KOPT-K1 (cell line): ENCODE measurements at regions not wholly inside any gene's neighbourhood (a gene's known extent, or its start where the extent isn't known, plus 50 kb on each side); places are given as distances from the start of the nearest gene placed in this dataset.

Experiments
- H3K27ac ChIP-seq: fragments of 200-600 bp; sonication (generic); 2 replicates; pipeline ENCODE4 v1.5.1; 2016; ENCODE audit warnings: antibody characterized with exemption, mild to moderate bottlenecking, low read depth, low read length; ENCODE audit not compliant: poor library complexity, severe bottlenecking
- H3K36me3 ChIP-seq: fragments of 200-600 bp; sonication (generic); 2 replicates; pipeline ENCODE4 v1.5.1; 2017; ENCODE audit warnings: antibody characterized with exemption, mild to moderate bottlenecking, low read length, moderate library complexity; ENCODE audit not compliant: insufficient read depth
- H3K9me3 ChIP-seq: fragments of 200-600 bp; sonication (generic); 2 replicates; pipeline ENCODE4 v1.5.1; 2017; ENCODE audit warnings: antibody characterized with exemption, low read length, mild to moderate bottlenecking; ENCODE audit not compliant: insufficient read depth, poor library complexity, severe bottlenecking

DNA sequence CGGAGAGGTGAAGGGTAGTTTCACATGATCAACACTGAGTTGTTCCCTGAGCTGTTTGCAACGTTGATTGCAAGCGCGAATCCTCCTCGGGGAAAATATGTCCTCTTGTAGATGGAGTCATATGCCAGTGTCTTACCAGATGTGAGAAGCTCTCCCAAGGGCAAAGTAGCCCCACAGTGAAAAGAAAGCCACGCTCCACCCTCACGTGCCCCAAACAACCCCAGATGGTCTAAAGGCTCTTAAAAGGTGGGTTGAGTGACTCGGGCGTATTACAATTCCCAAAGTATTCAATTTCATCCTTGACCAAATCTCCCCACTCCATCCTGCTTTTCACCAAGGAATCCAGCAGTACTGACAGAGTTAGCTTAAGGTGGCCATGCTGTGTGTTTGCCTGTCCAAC is 332.1 kb upstream of the SOX11 start:
- H3K9me3 ChIP-seq = no peaks in the 10 kb centered on the region
- H3K27ac ChIP-seq = no peak overlapping the region
- H3K36me3 ChIP-seq = no peaks in the 10 kb centered on the region

DNA sequence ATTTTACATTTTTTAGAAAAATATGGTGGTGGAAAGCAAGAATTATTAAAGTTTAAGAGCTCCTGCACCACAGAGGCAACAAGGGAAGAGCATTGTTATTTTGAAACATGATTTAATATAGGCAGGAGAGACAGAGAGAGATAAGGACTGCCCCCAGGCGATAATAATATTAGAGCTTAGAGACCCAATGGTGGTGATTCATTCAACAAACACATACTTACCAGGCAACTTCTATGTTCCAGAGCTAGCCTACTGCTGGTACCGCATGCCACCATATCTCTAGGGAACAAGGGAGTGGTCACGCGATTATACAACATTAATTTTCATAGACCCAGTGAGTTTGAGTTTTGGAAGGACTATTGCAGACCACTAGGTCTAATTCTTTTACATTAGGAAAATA is 327.8 kb upstream of the SOX11 start:
- no peak overlapping the region for H3K27ac ChIP-seq
- H3K36me3 ChIP-seq = no peaks in the 10 kb centered on the region
- H3K9me3 ChIP-seq = no peaks in the 10 kb centered on the region

DNA sequence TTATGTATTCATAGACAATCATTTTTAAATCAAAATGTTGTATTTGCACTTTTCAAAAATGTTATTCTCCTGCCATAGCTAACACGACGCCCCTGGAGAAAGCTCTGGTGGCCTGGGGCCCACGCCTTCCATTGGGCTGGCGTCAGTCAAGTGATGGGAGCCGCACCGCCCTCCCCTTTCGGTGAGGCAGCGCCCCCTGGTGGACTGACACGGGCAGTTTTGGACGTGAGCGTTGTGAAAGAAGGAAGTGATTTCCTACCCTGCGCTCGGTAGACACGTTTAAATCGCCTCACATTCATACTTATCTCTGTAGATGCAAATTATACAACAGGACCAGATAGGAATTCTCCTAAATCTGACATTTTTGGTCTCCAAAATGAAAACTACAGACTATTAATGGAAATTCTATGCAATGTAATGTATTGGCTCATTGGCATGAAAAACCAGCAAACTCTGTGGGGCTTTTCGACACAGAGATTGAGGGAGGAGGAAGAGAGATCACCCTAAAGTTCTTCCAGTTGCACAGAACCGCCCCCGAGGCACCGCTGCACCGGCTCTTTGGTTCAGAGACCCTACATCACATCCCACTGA is 326.2 kb upstream of the SOX11 start:
- H3K9me3 ChIP-seq = no peaks in the 10 kb centered on the region
- no peak overlapping the region for H3K27ac ChIP-seq

DNA sequence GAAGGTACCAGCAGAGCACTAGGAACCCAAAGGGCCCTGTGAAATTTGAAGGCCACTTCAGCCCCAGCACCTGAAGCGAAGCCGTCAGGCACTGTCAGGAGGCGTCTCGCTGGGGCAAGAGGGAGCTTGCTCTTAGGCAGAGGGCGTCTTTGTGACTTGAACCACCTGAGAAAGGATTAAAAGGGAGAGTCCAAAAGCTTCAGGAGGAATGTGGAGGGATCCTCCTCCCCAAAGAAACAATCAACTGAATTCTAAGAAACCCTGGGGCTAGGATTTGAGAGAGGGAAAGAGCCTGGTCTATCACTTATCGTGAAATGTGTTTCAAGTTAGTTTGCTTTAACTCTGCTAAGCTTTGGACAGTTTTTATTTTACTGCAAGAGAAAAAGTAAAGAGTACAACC is 324.9 kb upstream of the SOX11 start:
- Histone ChIP-seq H3K9me3 (no peaks in the 10 kb centered on the region), H3K27ac (no peak overlapping the region), H3K36me3 (no peaks in the 10 kb centered on the region)

More for the DNA sequence above, 326.2 kb upstream of the SOX11 start:
- H3K36me3 ChIP-seq = no peaks in the 10 kb centered on the region

DNA sequence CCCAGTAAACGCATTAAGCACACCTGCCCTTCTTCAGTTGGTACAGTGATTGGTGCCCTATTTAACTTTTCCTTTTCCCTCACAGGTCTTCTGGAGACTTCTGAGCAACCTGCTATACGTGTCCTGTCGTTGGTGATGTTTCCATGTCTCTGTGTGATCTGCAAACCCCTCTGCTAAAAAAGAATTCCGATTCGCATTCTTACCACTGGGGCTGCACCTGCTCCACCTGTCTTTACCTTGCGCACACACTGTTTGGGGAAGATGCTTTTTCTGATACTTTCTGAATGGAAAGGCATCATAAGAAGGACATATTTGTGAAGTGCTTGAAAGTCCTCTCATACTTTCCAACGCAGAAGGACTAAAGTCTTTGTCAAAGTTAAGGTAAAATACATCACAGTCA is 323.9 kb upstream of the SOX11 start:
- Histone ChIP-seq H3K36me3 (no peaks in the 10 kb centered on the region), H3K27ac (no peak overlapping the region), H3K9me3 (no peaks in the 10 kb centered on the region)

DNA sequence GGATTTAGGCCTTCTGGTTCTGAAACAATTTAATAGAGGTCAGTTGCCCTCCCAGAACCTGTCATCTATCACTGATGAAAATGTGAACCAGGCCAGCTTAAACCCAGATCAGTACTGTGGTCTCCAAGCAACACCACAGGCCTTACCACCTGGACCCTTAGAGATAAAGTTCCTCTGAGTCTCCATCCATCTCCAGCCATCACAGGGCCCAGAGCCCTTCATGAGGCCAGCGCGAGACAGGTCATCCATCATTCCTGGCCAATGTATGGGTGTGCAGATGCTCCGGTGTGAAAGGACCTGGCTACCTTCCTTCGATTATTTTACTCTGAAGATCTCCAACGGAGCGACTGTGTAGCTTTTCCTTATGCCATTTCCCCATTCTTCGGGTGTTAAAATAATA is 322.7 kb upstream of the SOX11 start:
- Histone ChIP-seq H3K9me3 (no peaks in the 10 kb centered on the region), H3K27ac (no peak overlapping the region)

DNA sequence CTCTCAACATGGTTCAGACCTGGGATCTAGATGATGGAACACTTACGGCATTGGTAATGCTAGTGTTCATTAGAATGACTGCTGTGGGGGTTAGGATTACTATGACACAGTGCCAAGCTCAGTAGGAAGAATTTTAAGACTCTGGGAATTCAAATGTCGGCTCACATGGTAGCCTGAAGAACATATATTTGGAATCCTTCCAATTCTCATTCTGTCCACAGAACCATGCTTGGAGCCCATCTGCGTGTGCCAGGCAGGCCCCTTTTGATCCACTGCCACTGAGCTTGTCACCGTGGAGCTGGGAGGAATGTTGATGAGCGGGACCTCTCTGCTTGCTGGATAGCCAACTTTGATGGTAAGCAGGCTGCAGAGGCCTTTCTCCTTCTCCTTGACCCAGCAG is 322.0 kb upstream of the SOX11 start:
- Histone ChIP-seq H3K27ac (no peak overlapping the region), H3K36me3 (no peaks in the 10 kb centered on the region), H3K9me3 (no peaks in the 10 kb centered on the region)

More for the DNA sequence above, 322.7 kb upstream of the SOX11 start:
- no peaks in the 10 kb centered on the region for H3K36me3 ChIP-seq

DNA sequence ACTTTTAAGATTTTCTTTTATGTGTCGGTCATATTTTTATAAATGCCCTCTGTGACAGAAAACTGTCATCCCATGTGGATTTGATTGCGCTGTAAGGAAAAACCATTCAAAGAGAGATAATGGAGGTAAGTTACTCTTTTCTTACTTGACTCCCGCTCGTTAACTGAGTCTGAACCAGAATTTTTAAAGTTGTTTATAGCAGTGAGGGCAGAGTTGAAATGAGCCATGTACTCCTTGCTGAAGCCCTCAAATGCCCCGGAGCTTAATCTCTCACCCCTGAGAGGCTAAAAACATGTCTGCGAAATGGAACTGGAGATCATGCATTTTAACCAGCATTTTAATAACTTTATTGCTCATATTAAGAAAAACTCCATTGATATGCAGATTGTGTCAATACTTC is 320.0 kb upstream of the SOX11 start:
- no peak overlapping the region for H3K27ac ChIP-seq
- no peaks in the 10 kb centered on the region for H3K9me3 ChIP-seq
- no peaks in the 10 kb centered on the region for H3K36me3 ChIP-seq

DNA sequence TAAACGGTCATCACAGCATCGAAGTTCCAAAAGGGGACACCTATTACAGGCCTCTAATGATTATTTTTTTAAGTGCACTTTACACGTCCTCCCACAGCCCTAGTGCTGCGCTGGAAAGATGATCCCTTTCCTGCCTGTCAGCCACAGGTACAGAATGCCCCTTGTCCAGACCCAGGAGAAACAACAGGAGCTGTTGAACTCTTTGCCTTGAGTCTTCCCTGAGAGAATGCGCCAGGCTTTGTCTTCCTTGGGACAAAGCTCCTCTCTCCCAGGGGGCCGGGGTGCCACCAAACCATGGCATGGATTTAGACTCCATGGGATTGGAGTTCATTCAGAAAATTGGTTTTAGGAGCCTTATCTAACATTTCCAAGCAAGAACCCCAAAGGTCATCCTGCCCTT is 319.0 kb upstream of the SOX11 start:
- no peaks in the 10 kb centered on the region for H3K36me3 ChIP-seq
- no peaks in the 10 kb centered on the region for H3K9me3 ChIP-seq
- H3K27ac ChIP-seq = no peak overlapping the region

DNA sequence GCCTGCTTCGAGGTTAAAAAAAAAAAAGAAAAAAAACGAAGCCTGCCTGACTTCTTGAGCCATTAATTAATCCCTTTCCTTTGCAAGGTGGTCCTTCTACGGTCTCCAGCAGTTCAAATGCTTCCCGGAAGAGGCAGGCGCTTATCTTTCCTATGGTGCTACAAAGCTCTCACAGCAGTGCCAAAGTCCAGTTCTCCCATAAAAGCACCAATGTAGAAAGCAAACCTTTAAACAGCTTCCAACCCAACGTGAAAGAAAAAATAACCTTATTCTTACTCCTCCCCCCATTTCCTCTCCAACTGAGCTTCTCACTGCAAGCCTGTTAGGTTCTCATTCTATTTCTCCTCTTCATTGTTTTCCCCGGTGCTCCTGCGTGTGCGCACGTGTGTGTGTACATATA is 317.4 kb upstream of the SOX11 start:
- Histone ChIP-seq H3K27ac (no peak overlapping the region), H3K9me3 (no peaks in the 10 kb centered on the region), H3K36me3 (no peaks in the 10 kb centered on the region)

DNA sequence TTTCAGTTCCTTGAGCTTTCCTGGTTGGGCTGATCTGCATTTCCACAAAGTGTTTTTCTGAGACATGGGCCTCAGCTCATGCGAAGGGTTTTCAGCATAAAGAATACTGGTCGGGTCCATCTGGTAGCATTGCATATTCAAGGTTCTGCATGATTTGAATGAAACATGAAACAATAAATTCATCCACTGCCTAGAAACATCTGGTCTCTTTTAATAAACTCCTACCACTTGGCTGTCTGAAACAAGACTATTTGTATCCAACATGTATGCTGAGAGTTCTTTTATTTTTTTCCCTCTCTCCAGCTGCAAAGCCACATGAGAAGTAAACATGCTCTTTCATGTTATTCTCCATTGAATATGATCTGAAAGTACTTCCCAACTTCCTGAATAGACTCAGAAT is 314.9 kb upstream of the SOX11 start:
- H3K27ac ChIP-seq = no peak overlapping the region
- H3K36me3 ChIP-seq = no peaks in the 10 kb centered on the region
- no peaks in the 10 kb centered on the region for H3K9me3 ChIP-seq

DNA sequence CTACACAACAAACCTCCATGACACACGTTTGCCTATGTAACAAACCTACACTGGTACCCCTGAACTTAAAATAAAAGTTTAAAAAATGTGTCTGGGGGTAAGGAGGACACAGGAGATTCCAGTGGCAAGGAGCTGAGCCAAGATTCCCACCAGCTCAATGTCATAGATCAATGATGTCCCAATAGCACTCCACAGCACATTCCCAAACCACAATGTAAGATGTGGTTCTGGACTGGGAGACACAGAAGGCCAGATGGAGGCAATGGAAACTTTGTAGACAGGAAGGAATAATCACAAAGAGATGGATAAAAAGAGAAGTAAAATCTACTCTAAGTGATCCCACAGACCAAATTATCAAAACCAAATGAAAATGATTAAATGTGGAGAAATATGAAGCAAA is 312.4 kb upstream of the SOX11 start:
- Histone ChIP-seq H3K36me3 (no peaks in the 10 kb centered on the region), H3K9me3 (no peaks in the 10 kb centered on the region), H3K27ac (no peak overlapping the region)

DNA sequence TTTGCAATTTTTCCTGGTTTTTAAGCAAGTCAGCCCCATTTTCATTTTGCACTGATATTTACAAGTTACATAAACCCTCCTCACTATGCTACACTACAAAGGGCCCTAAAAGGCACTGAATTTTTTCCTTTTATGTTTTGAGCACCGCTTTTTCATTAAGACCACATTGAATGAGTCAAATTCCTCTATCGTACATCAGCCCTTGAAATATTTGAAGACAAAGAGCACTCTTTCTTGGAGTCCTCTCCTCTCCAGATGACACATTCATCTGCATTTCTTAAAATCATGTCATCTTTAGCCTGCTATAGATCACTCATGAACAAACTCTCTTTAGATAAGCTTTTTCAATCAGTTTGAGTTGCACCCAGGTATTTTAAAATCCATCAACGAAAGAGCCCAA is 306.6 kb upstream of the SOX11 start:
- Histone ChIP-seq H3K36me3 (no peaks in the 10 kb centered on the region), H3K9me3 (no peaks in the 10 kb centered on the region), H3K27ac (no peak overlapping the region)

DNA sequence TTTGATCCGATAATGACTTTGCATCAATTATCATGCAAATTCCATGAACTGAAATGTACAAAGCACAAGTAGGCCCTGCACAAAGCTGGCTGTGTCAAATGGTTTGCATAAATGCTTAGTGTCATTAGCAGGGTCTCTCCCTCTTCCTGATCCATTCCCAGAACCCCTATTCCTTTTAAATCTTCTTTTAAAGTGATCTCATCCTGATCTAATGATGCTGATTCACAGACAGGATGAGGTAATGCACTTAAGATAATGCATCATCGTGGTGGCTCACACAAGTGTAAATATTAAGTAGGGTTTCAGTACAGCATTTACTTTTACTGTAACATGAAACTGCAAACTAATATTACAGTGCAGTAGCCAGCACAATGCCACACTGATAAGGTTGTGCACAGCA is 304.8 kb upstream of the SOX11 start:
- no peaks in the 10 kb centered on the region for H3K9me3 ChIP-seq
- H3K36me3 ChIP-seq = no peaks in the 10 kb centered on the region
- no peak overlapping the region for H3K27ac ChIP-seq

DNA sequence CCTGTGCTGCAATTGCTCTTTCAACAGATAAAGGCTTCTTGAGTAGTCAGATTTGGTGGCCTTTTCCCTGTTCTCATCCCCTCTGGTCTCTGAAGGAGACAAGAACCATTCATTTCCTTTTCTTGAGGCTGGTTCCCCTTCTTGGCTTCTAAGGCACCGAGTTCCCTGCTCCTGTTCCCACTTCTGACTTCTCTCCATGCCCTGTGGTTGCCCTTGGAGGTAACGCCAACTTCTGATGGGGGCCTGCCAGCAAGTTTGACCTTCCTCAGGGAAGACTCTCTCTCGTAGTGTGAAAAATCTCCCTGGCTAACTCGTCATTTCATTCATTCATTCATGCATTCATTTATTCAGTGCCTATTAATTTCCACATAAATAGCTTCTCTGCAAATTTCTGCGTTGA is 302.4 kb upstream of the SOX11 start:
- Histone ChIP-seq H3K36me3 (no peaks in the 10 kb centered on the region), H3K27ac (no peak overlapping the region), H3K9me3 (no peaks in the 10 kb centered on the region)

DNA sequence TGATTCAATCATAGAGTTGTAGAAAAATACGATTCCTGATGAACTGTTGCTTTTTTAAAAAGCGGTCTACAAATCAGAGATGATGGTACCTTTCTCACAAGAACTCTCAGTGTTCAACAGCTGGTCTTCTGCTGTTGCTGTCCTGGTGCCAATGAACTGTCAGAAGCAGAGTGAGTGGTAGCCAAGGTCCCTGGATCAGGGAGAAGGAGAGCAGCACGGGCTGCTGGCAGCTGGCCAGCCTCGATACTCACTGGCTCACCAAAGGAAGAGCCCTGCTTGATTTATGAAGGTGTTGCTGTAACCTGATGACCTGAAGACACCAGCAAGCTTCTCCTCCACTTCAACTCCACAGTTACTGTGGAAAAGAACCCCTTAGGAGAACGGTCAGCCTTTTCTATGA is 300.8 kb upstream of the SOX11 start:
- Histone ChIP-seq H3K9me3 (no peaks in the 10 kb centered on the region), H3K36me3 (no peaks in the 10 kb centered on the region), H3K27ac (no peak overlapping the region)

DNA sequence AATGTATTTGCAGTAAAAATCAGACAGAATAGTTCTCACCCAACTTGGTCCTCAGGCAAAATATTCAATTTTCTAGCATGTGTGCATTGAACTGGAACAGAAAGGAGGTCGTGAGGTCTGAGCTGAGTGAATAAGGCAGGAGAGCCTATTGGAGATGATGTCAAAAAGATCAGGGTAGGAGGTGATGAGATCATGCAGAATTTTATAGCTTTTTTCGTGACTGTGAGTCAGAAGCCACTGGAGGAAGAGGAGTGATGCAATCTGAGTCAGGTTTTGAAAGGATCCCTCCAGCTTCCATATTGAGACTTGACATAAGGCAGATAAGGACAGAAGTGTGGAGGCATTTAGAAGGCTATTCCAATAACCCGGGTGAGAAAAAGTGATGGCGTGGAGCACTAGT is 299.5 kb upstream of the SOX11 start:
- H3K9me3 ChIP-seq = no peaks in the 10 kb centered on the region
- H3K27ac ChIP-seq = no peak overlapping the region
- H3K36me3 ChIP-seq = no peaks in the 10 kb centered on the region
